ENCODE measurements at regions not wholly inside any gene's neighbourhood (a gene's known extent, or its start where the extent isn't known, plus 50 kb on each side); places are given as distances from the start of the nearest gene placed in this dataset.

DNA sequence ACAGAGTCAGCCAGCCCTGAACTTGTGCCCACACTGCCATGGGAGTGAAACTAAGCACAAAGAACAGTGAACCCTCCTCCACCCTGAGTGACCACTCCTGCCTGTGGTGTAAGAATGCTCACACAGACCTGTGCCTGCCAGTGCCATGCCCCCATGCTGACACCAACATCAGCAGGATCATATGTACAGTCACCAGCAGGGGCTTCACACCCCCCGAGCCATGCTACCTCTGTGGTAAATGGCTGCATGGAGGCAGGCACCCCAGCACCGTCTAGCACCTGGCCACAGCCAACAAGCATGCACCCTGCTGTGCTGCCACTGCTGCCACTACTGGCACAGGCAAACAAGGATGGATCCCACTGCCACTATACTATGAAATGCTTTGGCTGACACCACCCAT, 344.4 kb upstream of the CCDC196 start:
- DNase-seq (ENCODE audit: low spot score): no peak
- Histone ChIP-seq H3K27ac (no peak overlapping the region), H3K27me3 (replicated peaks; ENCODE audit: insufficient read depth) (no peaks in the 10 kb centered on the region), H3K4me1 (replicated peaks) (no peaks in the 10 kb centered on the region), H3K4me3 (no peak overlapping the region), H3K36me3 (no peaks in the 10 kb centered on the region), H3K9me3 (no peaks in the 10 kb centered on the region)
- intact Hi-C loops (cut with DNase I): no loop called here
- TF ChIP-seq POLR2A (IDR thresholded peaks at IDR 0.05): no peak
- TF ChIP-seq, protein P1, sequence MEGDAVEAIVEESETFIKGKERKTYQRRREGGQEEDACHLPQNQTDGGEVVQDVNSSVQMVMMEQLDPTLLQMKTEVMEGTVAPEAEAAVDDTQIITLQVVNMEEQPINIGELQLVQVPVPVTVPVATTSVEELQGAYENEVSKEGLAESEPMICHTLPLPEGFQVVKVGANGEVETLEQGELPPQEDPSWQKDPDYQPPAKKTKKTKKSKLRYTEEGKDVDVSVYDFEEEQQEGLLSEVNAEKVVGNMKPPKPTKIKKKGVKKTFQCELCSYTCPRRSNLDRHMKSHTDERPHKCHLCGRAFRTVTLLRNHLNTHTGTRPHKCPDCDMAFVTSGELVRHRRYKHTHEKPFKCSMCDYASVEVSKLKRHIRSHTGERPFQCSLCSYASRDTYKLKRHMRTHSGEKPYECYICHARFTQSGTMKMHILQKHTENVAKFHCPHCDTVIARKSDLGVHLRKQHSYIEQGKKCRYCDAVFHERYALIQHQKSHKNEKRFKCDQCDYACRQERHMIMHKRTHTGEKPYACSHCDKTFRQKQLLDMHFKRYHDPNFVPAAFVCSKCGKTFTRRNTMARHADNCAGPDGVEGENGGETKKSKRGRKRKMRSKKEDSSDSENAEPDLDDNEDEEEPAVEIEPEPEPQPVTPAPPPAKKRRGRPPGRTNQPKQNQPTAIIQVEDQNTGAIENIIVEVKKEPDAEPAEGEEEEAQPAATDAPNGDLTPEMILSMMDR (IDR thresholded peaks at IDR 0.05): no peak
- TF ChIP-seq POLR2AphosphoS5 (IDR thresholded peaks at IDR 0.05): no peak
- 100% methylated on average over 2 of the region's 2 CpGs for WGBS

DNA sequence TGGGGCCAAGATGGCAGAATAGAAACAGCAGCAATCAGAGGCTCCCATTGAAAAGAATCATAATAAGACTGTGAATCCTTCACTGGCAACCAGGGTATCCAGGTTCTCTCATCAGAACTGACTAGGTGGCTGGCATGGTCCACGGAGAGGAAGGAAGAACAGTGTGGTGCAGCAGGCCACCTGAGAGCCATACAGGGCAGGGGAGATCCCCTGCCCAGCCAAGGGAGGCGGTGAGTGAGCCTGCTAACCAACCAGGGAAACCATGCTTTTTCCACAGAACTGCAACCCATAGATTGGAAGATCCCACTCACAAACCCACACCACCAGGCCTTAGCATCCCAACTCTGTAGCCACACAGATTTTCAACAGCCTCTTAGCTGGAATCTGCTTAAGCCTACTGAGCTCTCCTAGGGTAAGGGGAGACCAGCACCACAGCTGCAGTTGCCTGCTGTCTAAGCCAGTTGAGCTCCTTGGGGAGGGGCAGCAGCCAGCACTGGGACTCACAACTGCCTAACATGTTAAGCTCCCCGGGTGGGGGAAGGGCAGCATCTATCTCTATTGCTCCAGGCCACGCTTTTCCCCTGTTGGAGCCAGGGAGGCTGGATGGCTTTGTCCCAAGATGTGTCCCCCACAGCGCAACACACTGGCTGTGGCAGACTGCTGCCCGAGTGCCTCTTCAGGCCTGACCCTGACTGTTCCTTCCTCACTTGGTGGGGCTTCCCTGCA, 342.6 kb upstream of the CCDC196 start:
- Histone ChIP-seq H3K27ac (no peak overlapping the region), H3K4me3 (no peak overlapping the region), H3K9me3 (no peaks in the 10 kb centered on the region), H3K36me3 (no peaks in the 10 kb centered on the region), H3K4me1 (replicated peaks) (no peaks in the 10 kb centered on the region), H3K27me3 (replicated peaks; ENCODE audit: insufficient read depth) (no peaks in the 10 kb centered on the region)
- no peak for TF ChIP-seq POLR2A (IDR thresholded peaks at IDR 0.05)
- TF ChIP-seq POLR2AphosphoS5 (IDR thresholded peaks at IDR 0.05): no peak
- TF ChIP-seq, protein P1 (IDR thresholded peaks at IDR 0.05): no peak
- 91% methylated on average over 6 of the region's 6 CpGs for WGBS
- intact Hi-C loops (cut with DNase I): no loop called here
- no peak for DNase-seq (ENCODE audit: low spot score)

DNA sequence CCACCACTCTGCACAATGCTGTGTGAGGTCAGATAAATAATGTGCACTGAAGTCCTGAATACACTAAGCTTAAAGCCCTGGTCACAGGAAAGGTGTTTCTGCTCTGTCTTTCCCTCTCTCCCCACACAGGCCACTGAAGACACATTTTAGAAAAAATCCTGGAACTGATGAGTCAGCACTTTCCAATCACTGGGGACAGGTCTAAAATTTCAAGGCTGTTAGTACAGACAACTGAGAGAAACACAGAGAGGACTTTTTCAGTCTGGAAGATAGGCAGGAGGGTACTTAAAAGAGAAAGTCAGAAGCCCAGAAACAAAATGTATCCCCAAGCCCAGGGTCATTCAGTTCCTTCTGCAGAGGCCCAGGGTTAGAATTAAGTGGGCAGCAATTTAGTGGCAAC, 333.9 kb upstream of the CCDC196 start:
- Histone ChIP-seq H3K27ac (no peak overlapping the region), H3K27me3 (replicated peaks; ENCODE audit: insufficient read depth) (no peaks in the 10 kb centered on the region), H3K9me3 (no peaks in the 10 kb centered on the region), H3K4me1 (replicated peaks) (no peaks in the 10 kb centered on the region), H3K36me3 (no peaks in the 10 kb centered on the region), H3K4me3 (no peak overlapping the region)
- intact Hi-C loops (cut with DNase I): no loop called here
- no peak for TF ChIP-seq POLR2AphosphoS5 (IDR thresholded peaks at IDR 0.05)
- no peak for TF ChIP-seq POLR2A (IDR thresholded peaks at IDR 0.05)
- TF ChIP-seq, protein P1 (IDR thresholded peaks at IDR 0.05): no peak
- no peak for DNase-seq (ENCODE audit: low spot score)

DNA sequence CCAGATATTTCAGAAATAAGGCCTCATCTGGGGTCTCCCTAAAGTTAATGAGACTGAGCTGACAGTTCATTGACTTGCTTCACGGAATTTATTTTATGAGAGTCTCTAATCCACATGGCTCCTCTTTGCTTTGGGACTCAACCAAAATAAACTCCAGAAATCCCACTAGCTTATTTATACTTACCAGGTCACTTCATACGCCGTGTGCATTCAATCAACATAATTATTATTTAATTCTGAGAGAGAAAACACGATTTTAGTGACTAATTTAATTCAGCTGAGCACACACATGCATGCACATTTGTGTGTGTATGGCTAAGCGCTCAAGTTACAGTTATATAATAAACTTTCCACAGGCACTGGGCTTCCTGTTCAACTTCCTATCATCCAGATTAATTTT, 333.4 kb upstream of the CCDC196 start:
- no peak for DNase-seq (ENCODE audit: low spot score)
- Histone ChIP-seq H3K9me3 (no peaks in the 10 kb centered on the region), H3K4me1 (replicated peaks) (no peaks in the 10 kb centered on the region), H3K27me3 (replicated peaks; ENCODE audit: insufficient read depth) (no peaks in the 10 kb centered on the region), H3K27ac (no peak overlapping the region), H3K4me3 (no peak overlapping the region), H3K36me3 (no peaks in the 10 kb centered on the region)
- TF ChIP-seq, protein P1 (IDR thresholded peaks at IDR 0.05): no peak
- no peak for TF ChIP-seq POLR2AphosphoS5 (IDR thresholded peaks at IDR 0.05)
- TF ChIP-seq POLR2A (IDR thresholded peaks at IDR 0.05): no peak
- intact Hi-C loops (cut with DNase I): no loop called here
- WGBS: 22% methylated on average over 5 of the region's 5 CpGs

DNA sequence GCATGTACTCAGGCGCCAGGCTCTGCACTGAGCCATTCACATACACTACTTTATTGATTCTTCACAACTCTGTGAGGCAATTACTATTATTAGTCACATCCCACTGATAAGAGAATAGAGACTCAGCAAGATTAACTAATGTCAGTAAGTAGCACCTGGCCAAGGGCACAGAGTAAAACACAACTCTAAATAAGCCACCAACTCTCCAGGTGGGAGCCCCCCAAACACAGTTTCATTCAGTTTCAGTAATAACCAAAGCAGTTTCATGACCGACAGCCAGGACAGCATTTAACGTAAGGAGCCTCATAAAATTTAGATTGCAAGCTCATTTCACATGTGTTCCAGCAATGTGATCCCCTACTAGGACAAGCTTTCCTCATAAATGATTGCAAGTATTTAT, 323.1 kb upstream of the CCDC196 start:
- Histone ChIP-seq H3K36me3 (no peaks in the 10 kb centered on the region), H3K27ac (no peak overlapping the region), H3K9me3 (no peaks in the 10 kb centered on the region), H3K4me1 (replicated peaks) (no peaks in the 10 kb centered on the region), H3K4me3 (no peak overlapping the region), H3K27me3 (replicated peaks; ENCODE audit: insufficient read depth) (no peaks in the 10 kb centered on the region)
- WGBS: 55% methylated on average over 3 of the region's 3 CpGs
- TF ChIP-seq, protein P1 (IDR thresholded peaks at IDR 0.05): no peak
- TF ChIP-seq POLR2AphosphoS5 (IDR thresholded peaks at IDR 0.05): no peak
- no peak for TF ChIP-seq POLR2A (IDR thresholded peaks at IDR 0.05)
- no peak for DNase-seq (ENCODE audit: low spot score)
- intact Hi-C loops (cut with DNase I): no loop called here
